CD4-positive, alpha-beta memory T cell (primary cell): ENCODE measurements at regions not wholly inside any gene's neighbourhood (a gene's known extent, or its start where the extent isn't known, plus 50 kb on each side); places are given as distances from the start of the nearest gene placed in this dataset.

Experiments
- CTCF ChIA-PET: fragments of 350-600 bp; sonication (Branson Sonifier 250); formaldehyde crosslinking; loops from one replicate; lab custom pipeline; 2021; ENCODE audit warnings: inconsistent platforms; ENCODE audit not compliant: partially characterized antibody; lab: Charles Lee
- POLR2A ChIA-PET: fragments of 350-600 bp; sonication (Branson Sonifier 250); formaldehyde crosslinking; loops from one replicate; lab custom pipeline; 2021; ENCODE audit not compliant: partially characterized antibody; lab: Charles Lee
- DNase-seq, 5 donors: peaks; one replicate each; pipeline versions ENCODE4 v3.0.0 to v3.0.0-alpha.2; 2020 to 2022; ENCODE audit warnings: mixed read lengths in 1 of 5
- H3K27ac ChIP-seq: one replicate; pipeline ENCODE4 v1.7.0; 2013; ENCODE audit warnings: low read depth, low read length
- H3K27me3 ChIP-seq: 2 replicates; pipeline ENCODE4 v1.7.0; 2013; ENCODE audit warnings: mild to moderate bottlenecking, low read length, moderate library complexity; ENCODE audit not compliant: insufficient read depth
- H3K36me3 ChIP-seq: 2 replicates; pipeline ENCODE4 v1.7.0; 2013; ENCODE audit warnings: mild to moderate bottlenecking, low read length, moderate library complexity; ENCODE audit not compliant: insufficient read depth
- H3K4me1 ChIP-seq: 2 replicates; pipeline ENCODE4 v1.7.0; 2013; ENCODE audit warnings: mild to moderate bottlenecking, low read length, moderate library complexity; ENCODE audit not compliant: insufficient read depth
- H3K4me3 ChIP-seq, 2 donors: one replicate each; pipeline ENCODE4 v1.7.0; 2013; ENCODE audit warnings: low read length in 2 of 2, mild to moderate bottlenecking in 1 of 2
- H3K9me3 ChIP-seq, 2 donors: one replicate each; pipeline ENCODE4 v1.7.0; 2013; ENCODE audit warnings: low read length in 2 of 2, control low read depth in 1 of 2; ENCODE audit not compliant: control insufficient read depth in 1 of 2
- H3K27ac Mint-ChIP-seq, 7 donors: one replicate each; pipeline ENCODE4 v1.8.0; 2020 to 2021; ENCODE audit warnings: mixed read lengths in 7 of 7, mild to moderate bottlenecking in 6 of 7, inconsistent platforms in 3 of 7, moderate library complexity in 3 of 7
- H3K27me3 Mint-ChIP-seq, 2 donors: one replicate each; pipeline ENCODE4 v1.8.0; 2020 to 2021; ENCODE audit warnings: mixed read lengths in 2 of 2
- H3K36me3 Mint-ChIP-seq, 2 donors: one replicate each; pipeline ENCODE4 v1.8.0; 2020 to 2021; ENCODE audit warnings: mixed read lengths in 2 of 2, inconsistent platforms in 1 of 2, mild to moderate bottlenecking in 1 of 2
- H3K4me1 Mint-ChIP-seq, 4 donors: one replicate each; pipeline ENCODE4 v1.8.0; 2020 to 2021; ENCODE audit warnings: mixed read lengths in 4 of 4, mild to moderate bottlenecking in 1 of 4
- H3K4me3 Mint-ChIP-seq, 8 donors: one replicate each; pipeline ENCODE4 v1.8.0; 2020 to 2021; ENCODE audit warnings: mixed read lengths in 8 of 8, mild to moderate bottlenecking in 7 of 8, moderate library complexity in 6 of 8, inconsistent platforms in 3 of 8
- H3K9me3 Mint-ChIP-seq, 8 donors: one replicate each; pipeline ENCODE4 v1.8.0; 2020 to 2021; ENCODE audit warnings: mixed read lengths in 8 of 8, mild to moderate bottlenecking in 5 of 8, inconsistent platforms in 3 of 8, moderate library complexity in 1 of 8
- intact Hi-C: fragments of 100-400 bp; cut with micrococcal nuclease; formaldehyde crosslinking; loops from one replicate; pipeline ENCODE4 v1.15.1; 2023

- intact Hi-C loops: no loop called here
- no peaks in the 10 kb centered on the region for H3K36me3 ChIP-seq
- Mint-ChIP-seq H3K4me3 (no peak overlapping the region), H3K27me3 (peaks cover 5 to 8% of the 10 kb centered on the region in 2 donors), H3K27ac (no peak overlapping the region), H3K36me3 (no peaks in the 10 kb centered on the region), H3K9me3 (no peaks in the 10 kb centered on the region), H3K4me1 (no peaks in the 10 kb centered on the region)
- H3K9me3 ChIP-seq: no peaks in the 10 kb centered on the region
- no peak overlapping the region for H3K4me3 ChIP-seq
- CTCF ChIA-PET: interaction anchor here (1.5 kb wide), 1 partner anchor 967 kb away, joined by 3 read pairs; no protein-coding TSS in a partner anchor
- no peak for DNase-seq
- POLR2A ChIA-PET: no interaction called here
- no peaks in the 10 kb centered on the region for H3K4me1 ChIP-seq
- H3K27ac ChIP-seq: no peak overlapping the region
- H3K27me3 ChIP-seq: no peaks in the 10 kb centered on the region
Measured at GRCh38 chr9:135416664-135417290, 62.8 kb upstream of the PPP1R26 start.

DNA sequence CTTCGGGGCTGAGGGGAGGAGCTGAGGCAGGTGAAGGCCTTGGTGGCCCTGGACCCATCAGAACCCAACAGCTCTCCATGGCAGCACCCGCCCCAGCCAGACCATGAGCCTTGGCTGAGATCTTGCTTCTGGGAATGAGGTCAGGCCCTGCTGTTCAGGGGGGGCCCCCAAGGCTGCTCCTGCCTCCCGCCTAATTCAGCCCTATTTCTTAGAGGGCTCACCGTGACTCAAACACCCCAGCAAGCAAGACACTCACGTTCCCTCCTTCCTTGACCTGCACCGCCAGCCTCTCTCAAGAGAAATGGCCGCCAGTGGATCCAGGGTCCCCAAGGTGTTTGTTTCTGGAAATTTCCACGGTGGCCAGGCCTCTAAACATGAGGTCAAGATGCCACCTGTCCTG is 61.4 kb upstream of the PPP1R26 start:
- peaks cover 0 to 4% (median 0%) of the 10 kb centered on the region in 8 donors for H3K9me3 Mint-ChIP-seq
- Histone ChIP-seq H3K27me3 (no peaks in the 10 kb centered on the region), H3K4me1 (no peaks in the 10 kb centered on the region), H3K9me3 (no peaks in the 10 kb centered on the region), H3K4me3 (no peak overlapping the region), H3K36me3 (no peaks in the 10 kb centered on the region), H3K27ac (no peak overlapping the region)
- no peaks in the 10 kb centered on the region for H3K36me3 Mint-ChIP-seq
- intact Hi-C loops: no loop called here
- H3K4me1 Mint-ChIP-seq: no peaks in the 10 kb centered on the region
- POLR2A ChIA-PET: no interaction called here
- no peak overlapping the region for H3K4me3 Mint-ChIP-seq
- peaks cover 8 to 10% of the 10 kb centered on the region in 2 donors for H3K27me3 Mint-ChIP-seq
- H3K27ac Mint-ChIP-seq: no peak overlapping the region
- CTCF ChIA-PET: no interaction called here
- DNase-seq: no peak

- CTCF ChIA-PET: no interaction called here
- peaks cover 0 to 11% (median 6%) of the 10 kb centered on the region in 8 donors for H3K9me3 Mint-ChIP-seq
- no peaks in the 10 kb centered on the region for H3K9me3 ChIP-seq
Measured at GRCh38 chr9:135419106-135419505, 60.5 kb upstream of the PPP1R26 start.

GRCh38 chr9:135422341-135422944 is 57.1 kb upstream of the PPP1R26 start:
- peaks cover 0 to 27% (median 14%) of the 10 kb centered on the region in 8 donors for H3K9me3 Mint-ChIP-seq
- no peaks in the 10 kb centered on the region for H3K27me3 ChIP-seq
- no peak overlapping the region for H3K27ac Mint-ChIP-seq
- H3K36me3 Mint-ChIP-seq: peaks cover 0 to 3% of the 10 kb centered on the region in 2 donors
- no peaks in the 10 kb centered on the region for H3K36me3 ChIP-seq
- intact Hi-C loops: no loop called here
- DNase-seq: no peak
- no peak overlapping the region for H3K27ac ChIP-seq
- no peak overlapping the region for H3K4me3 Mint-ChIP-seq
- CTCF ChIA-PET: interaction anchor here (0.8 kb wide), 1 partner anchor 10 kb away, joined by 3 read pairs; no protein-coding TSS in a partner anchor
- H3K4me1 ChIP-seq: no peaks in the 10 kb centered on the region
- H3K27me3 Mint-ChIP-seq: peaks cover 18 to 21% of the 10 kb centered on the region in 2 donors
- H3K4me1 Mint-ChIP-seq: no peaks in the 10 kb centered on the region
- no peaks in the 10 kb centered on the region for H3K9me3 ChIP-seq
- POLR2A ChIA-PET: no interaction called here
- H3K4me3 ChIP-seq: no peak overlapping the region

More at GRCh38 chr9:135419106-135419505, 60.5 kb upstream of the PPP1R26 start:
- H3K27me3 ChIP-seq: no peaks in the 10 kb centered on the region
- Mint-ChIP-seq H3K4me1 (no peaks in the 10 kb centered on the region), H3K27ac (no peak overlapping the region), H3K27me3 (peaks cover 14% of the 10 kb centered on the region in 2 donors), H3K36me3 (no peaks in the 10 kb centered on the region), H3K4me3 (no peak overlapping the region)
- intact Hi-C loops: no loop called here
- no peak for DNase-seq
- no peak overlapping the region for H3K27ac ChIP-seq
- no peaks in the 10 kb centered on the region for H3K4me1 ChIP-seq
- POLR2A ChIA-PET: no interaction called here
- H3K4me3 ChIP-seq: no peak overlapping the region
- H3K36me3 ChIP-seq: no peaks in the 10 kb centered on the region

DNA sequence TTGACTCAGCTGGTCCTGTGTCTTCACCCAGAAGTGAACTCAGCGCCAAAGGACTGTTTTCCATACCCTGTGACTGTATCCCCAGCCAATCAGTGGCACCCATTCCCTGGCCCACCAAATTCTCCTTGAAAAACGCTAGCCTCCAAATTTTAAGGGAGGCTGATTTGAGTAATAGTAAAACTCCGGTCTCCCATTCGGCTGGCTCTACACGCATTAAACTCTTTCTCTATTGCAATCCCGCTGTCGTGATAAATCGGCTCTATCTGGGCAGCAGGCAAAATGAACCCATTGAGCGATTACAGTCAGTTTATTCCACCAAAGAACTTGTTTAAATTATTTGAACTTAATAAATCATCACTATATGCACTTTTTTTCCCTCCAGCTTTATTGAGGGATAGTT is 55.9 kb upstream of the PPP1R26 start:
- Histone ChIP-seq H3K36me3 (no peaks in the 10 kb centered on the region), H3K4me3 (no peak overlapping the region), H3K9me3 (no peaks in the 10 kb centered on the region), H3K4me1 (no peaks in the 10 kb centered on the region), H3K27me3 (no peaks in the 10 kb centered on the region), H3K27ac (no peak overlapping the region)
- peaks cover 0 to 7% of the 10 kb centered on the region in 2 donors for H3K36me3 Mint-ChIP-seq
- no peak for DNase-seq
- no peaks in the 10 kb centered on the region for H3K4me1 Mint-ChIP-seq
- H3K4me3 Mint-ChIP-seq: no peak overlapping the region
- H3K27ac Mint-ChIP-seq: no peak overlapping the region
- POLR2A ChIA-PET: no interaction called here
- CTCF ChIA-PET: no interaction called here
- intact Hi-C loops: no loop called here
- peaks cover 2 to 35% (median 19%) of the 10 kb centered on the region in 8 donors for H3K9me3 Mint-ChIP-seq
- H3K27me3 Mint-ChIP-seq: peaks cover 21 to 24% of the 10 kb centered on the region in 2 donors
